GM21825 (cell line): ENCODE measurements at regions not wholly inside any gene's neighbourhood (a gene's known extent, or its start where the extent isn't known, plus 50 kb on each side); places are given as distances from the start of the nearest gene placed in this dataset.
"Not testable (repeated sequence)": the region's sequence is repeated elsewhere in the genome, so short reads cannot be mapped to it uniquely, and the experiment has no call there.

Experiments
- ATAC-seq: cut with Tn5 transposase; IDR thresholded peaks from one replicate; pipeline ENCODE4 v1.9.1; 2021; ENCODE audit warnings: mild to moderate bottlenecking, moderate library complexity; ENCODE audit not compliant: unreplicated experiment

DNA sequence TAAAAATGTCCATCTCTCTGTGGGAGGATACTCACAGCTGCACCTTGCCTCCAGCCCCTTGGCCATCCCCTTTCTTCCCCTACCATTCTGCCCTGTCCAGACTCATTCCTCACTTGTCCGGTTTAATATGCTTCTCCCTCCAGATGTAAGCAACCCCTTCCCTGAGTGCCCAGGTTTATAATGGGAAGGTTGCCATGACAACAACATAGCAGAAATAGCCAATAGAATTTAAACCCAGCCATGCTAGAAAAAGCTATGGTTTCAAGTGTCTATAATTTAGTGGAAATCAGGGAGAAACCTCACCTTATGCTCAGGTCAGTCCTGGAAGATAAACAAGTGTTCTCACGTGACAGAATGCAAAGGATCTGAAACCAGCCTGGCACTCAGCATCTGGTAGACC, 196.0 kb upstream of the FZD8 start:
- no peak for ATAC-seq

DNA sequence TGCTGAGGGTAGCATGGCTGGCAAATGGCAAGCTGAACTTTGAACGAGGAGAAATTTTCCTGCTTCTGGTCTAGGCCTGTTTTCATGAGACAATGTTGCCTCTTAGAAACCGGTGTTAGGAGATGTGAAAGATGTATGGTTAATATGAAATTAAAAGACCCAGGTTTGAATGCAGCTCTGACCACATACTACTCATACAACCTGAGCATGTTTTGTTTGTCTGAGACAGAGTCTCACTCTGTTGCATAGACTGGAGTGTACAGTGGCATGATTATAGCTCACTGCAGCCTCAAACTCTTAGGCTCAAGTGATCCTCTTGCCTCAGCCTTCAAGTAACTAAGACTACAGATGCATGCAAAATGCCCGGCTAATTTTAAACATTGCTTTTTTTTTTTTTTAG, 193.4 kb upstream of the FZD8 start:
- no peak for ATAC-seq

DNA sequence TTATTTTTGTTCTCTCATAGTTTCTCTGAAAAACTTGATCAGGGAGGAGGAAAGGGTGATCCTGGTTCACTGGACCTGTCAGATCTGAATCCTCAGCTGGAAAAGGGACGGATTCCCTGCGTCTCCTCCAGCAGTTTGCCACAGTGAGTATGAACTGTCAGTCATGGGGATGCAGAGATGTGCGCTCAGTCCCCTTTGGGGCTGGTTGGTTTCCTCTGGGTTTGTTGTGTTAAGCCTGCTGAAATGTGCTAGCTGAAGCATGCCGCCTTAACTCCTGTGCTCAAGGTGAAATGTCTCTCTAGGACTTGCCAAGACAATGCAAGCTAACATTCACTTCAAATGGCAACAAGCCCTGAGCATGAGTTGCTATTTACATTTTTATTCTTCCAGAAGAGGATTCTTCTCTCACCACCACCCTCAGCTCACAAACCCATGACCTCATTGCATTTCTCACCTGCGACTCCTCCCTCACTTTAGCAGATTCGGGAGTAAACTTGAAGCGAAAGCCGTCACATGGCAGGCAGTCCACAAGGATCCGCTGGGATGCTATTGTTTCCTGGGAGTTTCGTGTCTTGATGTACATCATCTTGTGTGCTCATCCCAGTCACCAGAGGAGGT, 192.9 kb upstream of the FZD8 start:
- no peak for ATAC-seq

DNA sequence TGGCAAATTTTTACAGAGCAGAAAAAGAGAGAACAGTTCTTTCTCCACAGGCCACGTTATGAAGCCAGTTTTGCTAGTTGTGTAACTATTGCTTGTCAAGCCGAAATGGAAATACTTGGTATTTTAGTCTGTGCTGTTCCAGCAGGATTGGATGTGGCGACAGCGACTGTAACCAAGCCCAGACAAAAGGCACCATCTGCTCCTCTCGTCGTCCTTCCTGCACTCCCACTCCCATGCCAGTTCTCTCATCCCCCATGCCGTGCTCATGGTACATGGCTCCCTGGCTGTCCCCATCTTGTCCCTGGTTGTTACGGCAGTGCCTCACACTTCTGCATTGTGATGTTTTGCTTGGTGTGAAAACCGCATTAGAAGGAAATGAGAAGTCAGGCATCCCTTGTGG, 185.7 kb upstream of the FZD8 start:
- no peak for ATAC-seq

GRCh38 chr10:35824704-35825103, 182.6 kb upstream of the FZD8 start:
- ATAC-seq, result no peak

DNA sequence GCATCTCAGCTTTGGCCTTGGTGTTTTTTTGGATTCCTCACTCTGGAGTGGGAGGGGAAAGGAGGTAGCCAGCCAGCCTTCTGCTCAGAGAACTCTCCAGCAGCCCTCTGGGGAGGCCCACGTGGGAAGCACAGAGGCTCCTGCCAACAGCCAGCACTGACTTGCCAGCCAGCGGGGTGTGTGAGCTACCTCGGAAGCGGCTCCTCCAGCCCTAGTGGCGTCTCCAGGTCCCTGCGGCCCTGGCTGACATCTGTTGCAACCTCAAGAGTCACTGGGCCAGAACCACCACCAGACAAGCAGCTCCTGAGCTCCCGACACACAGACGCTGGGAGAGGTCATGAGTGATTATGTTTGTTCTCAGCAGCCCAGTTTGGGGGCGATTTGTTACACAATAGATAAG, 180.2 kb upstream of the FZD8 start:
- no peak for ATAC-seq

DNA sequence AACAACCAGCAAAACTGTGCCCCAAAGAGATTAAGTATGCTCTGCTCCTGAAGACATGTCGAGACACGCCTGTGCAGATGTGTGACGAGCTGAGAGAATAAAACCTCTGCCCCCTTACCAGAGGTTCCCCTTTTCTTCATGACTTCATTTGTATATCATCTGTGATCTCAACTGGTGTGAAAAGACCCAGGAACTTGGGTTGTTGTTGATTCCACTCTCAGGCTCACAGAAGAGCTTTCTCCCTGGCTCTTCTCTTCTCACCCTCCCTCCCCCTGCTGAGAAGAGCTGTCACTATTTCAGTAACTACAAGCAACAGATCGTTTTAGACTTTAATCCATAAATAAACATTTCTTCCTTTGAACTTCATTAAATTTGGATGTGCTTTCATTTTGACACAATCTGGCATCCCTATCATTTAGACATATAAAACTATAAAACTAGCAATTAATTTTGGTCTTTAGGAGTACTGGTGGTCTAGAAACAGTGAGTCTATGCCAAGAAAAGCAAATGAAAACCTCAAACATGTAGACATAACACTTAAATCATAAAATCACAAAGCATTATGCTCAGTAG, 179.3 kb upstream of the FZD8 start:
- peak; percentile 49 for ATAC-seq

GRCh38 chr10:35819736-35820135, 177.6 kb upstream of the FZD8 start:
- no peak for ATAC-seq

DNA sequence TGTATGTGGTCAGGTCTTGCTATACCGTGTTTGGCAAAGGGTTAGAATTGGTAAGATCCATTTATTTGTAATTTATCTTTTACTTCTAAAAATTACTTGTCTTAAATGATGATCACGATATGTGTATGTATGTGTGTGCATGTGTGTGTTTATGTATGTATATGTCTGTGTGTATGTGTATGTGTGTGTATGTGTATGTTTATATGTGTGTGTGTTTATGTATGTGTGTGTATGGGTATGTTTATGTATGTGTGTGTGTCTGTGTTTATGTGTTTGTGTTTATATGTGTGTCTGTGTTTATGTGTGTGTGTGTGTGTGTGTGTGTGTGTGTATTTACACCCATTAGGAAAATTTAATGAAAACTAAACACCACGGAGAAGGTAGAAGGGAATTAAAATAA, 176.9 kb upstream of the FZD8 start:
- no peak for ATAC-seq

- not testable (repeated sequence) for ATAC-seq
Measured at GRCh38 chr10:35817109-35817508, 175.0 kb upstream of the FZD8 start.

- ATAC-seq, result no peak
Measured at GRCh38 chr10:35813219-35813618, 171.1 kb upstream of the FZD8 start.

DNA sequence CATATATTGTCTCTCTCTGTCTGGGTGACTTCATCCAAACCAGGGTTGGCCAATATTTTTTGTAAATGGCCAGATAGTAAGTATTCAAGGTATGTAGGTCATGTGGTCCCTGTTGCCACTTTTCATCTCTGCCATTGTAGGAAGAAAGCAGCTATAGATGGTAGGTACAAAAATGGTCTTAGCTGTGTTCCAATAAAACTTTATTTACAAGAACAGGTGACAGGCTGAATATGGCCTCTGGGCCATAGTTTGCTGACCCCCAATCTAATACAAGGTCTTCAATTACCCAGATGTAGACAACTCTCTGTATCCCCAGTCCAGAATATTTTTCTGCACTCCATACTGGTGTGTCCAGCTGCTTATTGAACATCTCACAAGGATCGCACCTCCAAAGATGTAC, 166.2 kb upstream of the FZD8 start:
- no peak for ATAC-seq

GRCh38 chr10:35803046-35803445, 160.9 kb upstream of the FZD8 start:
- no peak for ATAC-seq

DNA sequence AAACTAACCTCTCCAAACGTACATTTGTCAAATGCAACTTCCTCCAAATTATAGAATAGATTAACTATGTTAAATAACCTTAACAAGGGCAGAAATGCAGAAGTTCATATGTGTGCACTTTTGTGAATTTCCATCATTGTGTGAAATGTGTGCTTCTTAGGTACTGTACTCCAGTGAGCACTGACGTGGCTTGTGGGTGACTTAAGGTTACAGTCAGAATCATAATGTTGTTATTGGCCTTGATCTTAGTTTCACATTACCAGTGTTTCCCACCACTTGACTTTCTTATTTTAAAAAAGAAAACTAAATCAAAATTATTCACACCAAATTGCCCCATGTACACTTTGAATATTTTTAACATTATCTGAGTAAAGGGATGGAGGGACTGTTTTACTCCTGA, 155.1 kb upstream of the FZD8 start:
- ATAC-seq, result no peak

GRCh38 chr10:35795131-35795824, 153.2 kb upstream of the FZD8 start:
- no peak for ATAC-seq

GRCh38 chr10:35794703-35795102, 152.6 kb upstream of the FZD8 start:
- ATAC-seq, result no peak

GRCh38 chr10:35792291-35792690, 150.2 kb upstream of the FZD8 start:
- ATAC-seq, result no peak

DNA sequence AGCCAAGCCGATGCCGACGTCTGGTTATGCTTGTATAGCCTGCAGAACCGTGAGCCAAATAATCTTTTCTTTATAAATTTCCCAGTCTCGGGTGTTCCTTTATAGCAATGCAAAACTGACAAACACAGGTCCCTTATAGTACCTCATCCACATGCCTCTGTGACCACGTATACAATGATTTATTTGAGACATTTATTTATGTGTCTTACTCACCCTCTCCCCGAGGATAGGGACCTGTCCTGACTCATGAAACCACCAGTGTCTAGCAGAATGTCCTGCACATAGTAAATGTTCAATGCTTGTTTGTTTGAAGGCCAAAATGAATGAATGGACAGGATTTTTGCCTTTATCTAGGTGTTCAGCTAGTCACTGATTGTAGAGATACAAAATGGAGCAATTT, 147.9 kb upstream of the FZD8 start:
- no peak for ATAC-seq

GRCh38 chr10:35784751-35785150, 142.7 kb upstream of the FZD8 start:
- no peak for ATAC-seq

GRCh38 chr10:35783305-35783838, 141.3 kb upstream of the FZD8 start:
- ATAC-seq, result no peak

DNA sequence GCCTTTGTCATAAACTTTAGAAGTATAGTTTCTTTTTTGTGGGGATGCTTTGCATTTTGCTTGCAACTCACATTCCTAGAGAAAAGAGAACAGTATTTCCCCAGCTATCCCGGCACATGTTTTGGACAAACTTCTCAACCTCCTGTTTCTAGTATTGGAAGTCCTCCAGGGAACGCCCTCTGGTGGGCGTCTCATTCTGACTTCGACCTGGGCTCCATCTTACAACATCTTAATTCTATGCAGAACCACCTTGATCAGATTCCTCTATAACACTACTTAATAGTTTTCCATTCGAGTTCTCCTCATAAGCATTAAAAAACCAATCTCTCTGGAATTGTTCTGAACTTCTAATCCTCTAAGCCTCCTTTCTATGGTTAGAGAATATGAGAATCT, 139.5 kb upstream of the FZD8 start:
- no peak for ATAC-seq

DNA sequence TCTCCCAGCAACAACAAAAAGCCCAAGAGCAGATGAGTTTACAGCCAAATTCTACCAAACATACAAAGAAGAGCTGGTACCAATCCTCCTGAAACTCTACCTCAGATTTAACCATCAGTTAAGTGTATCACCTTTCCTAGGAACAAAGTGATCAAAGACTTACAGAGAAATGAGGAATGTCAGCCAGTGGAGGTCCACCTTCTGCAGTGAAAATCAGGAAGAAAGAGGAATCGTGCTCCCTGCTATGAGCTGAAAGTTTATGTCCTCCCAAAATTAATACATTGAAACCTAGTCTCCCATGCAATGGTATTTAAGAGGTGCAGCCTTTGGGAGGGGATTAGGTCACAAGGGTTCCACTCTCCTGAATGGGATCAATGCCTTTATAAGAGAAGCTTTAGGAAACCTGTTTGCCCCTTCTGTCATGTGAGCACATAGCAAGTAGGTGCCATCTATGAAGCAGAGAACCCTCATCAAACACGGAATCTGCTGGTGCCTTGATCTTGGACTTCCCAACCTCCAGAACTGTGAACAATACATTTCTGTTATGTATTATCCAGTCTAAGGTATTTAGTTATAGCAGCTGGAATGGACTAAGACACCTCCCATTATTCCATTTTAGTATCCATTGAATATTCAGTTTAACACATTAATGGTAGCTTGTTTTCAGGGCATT, 139.0 kb upstream of the FZD8 start:
- ATAC-seq, result no peak
